HAP-1 (cell line): ENCODE measurements at regions not wholly inside any gene's neighbourhood (a gene's known extent, or its start where the extent isn't known, plus 50 kb on each side); places are given as distances from the start of the nearest gene placed in this dataset.
A peak's percentile ranks its signal among the peaks of the same experiment; 100 is the strongest.

Experiments
- DNase-seq, 2 experiments: peaks; one replicate each; pipeline ENCODE4 v3.0.0-alpha.2; 2016 to 2020; ENCODE audit warnings: low spot score in 2 of 2
- H3K27me3 ChIP-seq: fragments of 250-450 bp; sonication (Bioruptor Pico); 2 replicates; pipeline ENCODE4 v1.5.1; 2020; ENCODE audit warnings: low read depth, mild to moderate bottlenecking, moderate library complexity
- H3K36me3 ChIP-seq: fragments of 250-450 bp; sonication (Bioruptor Pico); replicated peaks from 2 replicates; pipeline ENCODE4 v1.5.1; 2020; ENCODE audit warnings: mild to moderate bottlenecking
- H3K4me1 ChIP-seq: fragments of 250-450 bp; sonication (Bioruptor Pico); 2 replicates; pipeline ENCODE4 v1.5.1; 2020; ENCODE audit warnings: mild to moderate bottlenecking
- H3K4me3 ChIP-seq: fragments of 250-450 bp; sonication (Bioruptor Pico); 2 replicates; pipeline ENCODE4 v1.5.1; 2020; ENCODE audit warnings: mild to moderate bottlenecking, moderate library complexity
- H3K9me3 ChIP-seq: fragments of 250-450 bp; sonication (Bioruptor Pico); 2 replicates; pipeline ENCODE4 v1.5.1; 2020; ENCODE audit warnings: mild to moderate bottlenecking, moderate library complexity
- in situ Hi-C: fragments of 300-500 bp; cut with MboI; formaldehyde crosslinking; loops from 3 replicates; pipeline ENCODE4 v1.14.3; 2020; ENCODE audit warnings: low sequenced_read_pairs, inconsistent platforms, mixed read lengths

DNA sequence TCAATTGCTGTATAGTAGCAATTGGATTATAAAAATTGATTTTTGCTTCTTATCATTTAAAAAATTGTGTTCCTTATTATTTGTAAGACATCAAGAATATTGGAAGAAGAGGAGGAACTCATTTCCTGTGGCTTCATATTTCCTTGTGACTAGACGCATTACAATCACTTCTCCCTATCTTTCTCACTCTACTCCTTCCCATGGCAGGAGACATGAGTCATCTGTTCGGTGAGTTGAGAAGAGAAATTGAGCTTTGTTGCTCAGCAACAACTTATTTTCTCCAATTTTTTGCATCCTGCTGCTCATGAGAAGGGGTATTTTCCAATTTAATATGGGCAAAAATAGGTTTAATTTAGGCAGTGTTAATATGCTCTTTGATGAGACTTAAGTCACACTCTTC lies 1783.9 kb downstream of the SUCLG1 start:
- in situ Hi-C loops, result no loop called here
- no peaks in the 10 kb centered on the region for H3K4me1 ChIP-seq
- H3K36me3 ChIP-seq, result no peaks in the 10 kb centered on the region
- no peaks in the 10 kb centered on the region for H3K9me3 ChIP-seq
- no peak overlapping the region for H3K4me3 ChIP-seq
- no peak for DNase-seq
- H3K27me3 ChIP-seq, result no peaks in the 10 kb centered on the region

DNA sequence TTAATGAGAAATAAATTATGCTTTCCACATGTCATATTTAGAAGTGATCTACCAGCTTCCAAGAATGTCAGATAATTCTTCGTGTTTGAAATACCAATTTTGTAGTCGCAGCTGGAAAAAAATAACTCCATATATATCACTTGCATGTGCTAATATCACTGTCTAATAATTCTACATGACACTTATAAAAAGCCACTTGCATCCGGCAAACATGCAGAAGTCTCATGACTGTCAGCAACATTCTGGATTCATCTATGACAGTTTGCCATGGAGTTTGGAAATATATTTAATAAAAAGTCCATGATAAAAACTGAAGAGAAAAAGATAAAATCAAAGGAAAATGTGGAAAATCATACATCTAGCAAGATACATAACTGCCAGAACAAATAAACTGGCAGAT lies 1784.4 kb downstream of the SUCLG1 start:
- Histone ChIP-seq H3K36me3 (no peaks in the 10 kb centered on the region), H3K9me3 (no peaks in the 10 kb centered on the region), H3K4me1 (no peaks in the 10 kb centered on the region), H3K27me3 (no peaks in the 10 kb centered on the region), H3K4me3 (no peak overlapping the region)
- DNase-seq, result no peak
- in situ Hi-C loops, result no loop called here

DNA sequence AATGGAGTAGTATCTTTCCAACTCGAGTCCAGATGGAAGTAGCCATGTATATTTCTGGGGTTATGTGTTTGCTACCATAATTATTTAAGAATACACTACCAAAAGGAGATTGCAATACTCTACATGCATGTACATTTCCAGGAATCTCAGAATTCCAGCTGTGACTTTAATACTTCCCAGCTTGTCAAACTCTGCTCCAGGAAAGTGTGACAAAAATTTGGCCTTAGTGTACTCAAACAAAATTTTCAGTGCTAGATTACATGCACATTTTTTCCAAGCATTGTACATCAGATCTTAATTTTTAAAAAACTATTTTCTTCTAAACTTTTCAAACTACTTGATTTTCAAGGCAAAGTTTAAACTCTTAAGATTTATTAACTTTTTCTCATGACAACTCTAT lies 1791.6 kb downstream of the SUCLG1 start:
- Histone ChIP-seq H3K36me3 (no peaks in the 10 kb centered on the region), H3K9me3 (no peaks in the 10 kb centered on the region), H3K4me3 (no peak overlapping the region), H3K27me3 (no peaks in the 10 kb centered on the region), H3K4me1 (peaks cover 21% of the 10 kb centered on the region)
- in situ Hi-C loops, result no loop called here
- no peak for DNase-seq

DNA sequence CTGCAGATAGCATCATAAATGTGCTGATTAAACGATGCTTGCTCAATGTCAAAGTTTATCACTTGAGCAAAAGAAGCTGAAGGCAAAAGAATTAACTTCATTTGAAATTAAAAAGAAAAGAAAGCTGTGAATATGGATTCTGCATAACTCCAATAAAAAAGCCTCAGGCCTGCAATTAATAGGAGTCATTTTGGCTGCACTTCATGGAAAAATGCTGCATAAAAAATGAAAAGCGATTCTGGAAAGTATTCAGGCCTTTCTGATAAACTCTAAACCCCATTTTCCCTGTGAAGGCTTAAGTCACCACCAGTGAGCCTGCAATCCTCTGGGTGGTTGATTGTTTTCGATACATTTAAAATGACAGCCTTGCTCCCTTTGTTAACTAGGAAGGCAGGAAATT lies 1793.4 kb downstream of the SUCLG1 start:
- H3K4me1 ChIP-seq, result peaks cover 21% of the 10 kb centered on the region
- DNase-seq, result peak; percentile 9 to 66

GRCh38 chr2:82657106-82657505 lies 1802.0 kb downstream of the SUCLG1 start:
- in situ Hi-C loops, result no loop called here
- H3K36me3 ChIP-seq, result no peaks in the 10 kb centered on the region
- H3K9me3 ChIP-seq, result no peaks in the 10 kb centered on the region
- DNase-seq, result peak; percentile 58 to 64
- no peaks in the 10 kb centered on the region for H3K27me3 ChIP-seq
- H3K4me3 ChIP-seq, result no peak overlapping the region
- H3K4me1 ChIP-seq, result peaks cover 19% of the 10 kb centered on the region

More for the DNA sequence above, 1793.4 kb downstream of the SUCLG1 start:
- in situ Hi-C loops, result no loop called here
- no peaks in the 10 kb centered on the region for H3K36me3 ChIP-seq
- no peak overlapping the region for H3K4me3 ChIP-seq
- H3K9me3 ChIP-seq, result no peaks in the 10 kb centered on the region
- no peaks in the 10 kb centered on the region for H3K27me3 ChIP-seq

GRCh38 chr2:82656420-82656819 lies 1802.7 kb downstream of the SUCLG1 start:
- Histone ChIP-seq H3K4me1 (peaks cover 19% of the 10 kb centered on the region), H3K4me3 (no peak overlapping the region), H3K9me3 (no peaks in the 10 kb centered on the region), H3K27me3 (no peaks in the 10 kb centered on the region), H3K36me3 (no peaks in the 10 kb centered on the region)
- in situ Hi-C loops, result no loop called here
- peak; percentile 21 to 95 for DNase-seq

- no peak overlapping the region for H3K4me3 ChIP-seq
- in situ Hi-C loops, result no loop called here
Observed at GRCh38 chr2:82652117-82652516, 1807.0 kb downstream of the SUCLG1 start.

GRCh38 chr2:82650038-82650437 lies 1809.0 kb downstream of the SUCLG1 start:
- Histone ChIP-seq H3K4me3 (no peak overlapping the region), H3K27me3 (no peaks in the 10 kb centered on the region), H3K4me1 (no peaks in the 10 kb centered on the region), H3K9me3 (no peaks in the 10 kb centered on the region), H3K36me3 (no peaks in the 10 kb centered on the region)
- in situ Hi-C loops, result no loop called here
- no peak for DNase-seq

More at GRCh38 chr2:82652117-82652516, 1807.0 kb downstream of the SUCLG1 start:
- no peak for DNase-seq
- H3K4me1 ChIP-seq, result peaks cover 16% of the 10 kb centered on the region
- H3K9me3 ChIP-seq, result no peaks in the 10 kb centered on the region
- no peaks in the 10 kb centered on the region for H3K36me3 ChIP-seq
- no peaks in the 10 kb centered on the region for H3K27me3 ChIP-seq

DNA sequence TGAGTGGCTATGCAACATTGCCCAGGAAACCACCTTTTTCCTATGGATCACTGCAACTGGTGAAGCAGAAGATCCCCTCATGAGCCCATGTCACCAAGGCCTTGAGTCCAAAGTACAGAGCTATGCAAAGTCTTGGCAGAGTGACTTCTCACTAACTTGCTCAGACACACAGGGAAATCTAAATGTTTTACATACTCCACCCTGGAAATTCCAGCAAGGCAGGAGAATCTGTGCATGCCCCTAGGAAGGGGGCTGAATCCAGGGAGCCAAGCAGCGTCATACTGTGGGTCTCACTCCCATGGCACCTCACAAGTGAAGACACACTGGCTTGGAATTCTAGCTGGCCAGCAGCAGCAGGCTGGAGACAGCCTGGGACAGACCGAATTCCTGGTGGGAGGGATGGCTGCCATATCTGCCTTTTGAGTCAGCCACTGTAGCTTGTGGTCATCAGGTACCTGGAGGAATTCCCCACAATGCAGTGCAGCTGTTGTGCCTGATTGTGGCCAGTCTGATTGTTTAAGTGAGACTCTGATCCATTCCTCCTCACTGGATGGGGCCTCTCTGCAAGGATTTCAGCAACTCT lies 1817.4 kb downstream of the SUCLG1 start:
- Histone ChIP-seq H3K4me1 (peaks cover 9% of the 10 kb centered on the region), H3K4me3 (no peak overlapping the region), H3K27me3 (no peaks in the 10 kb centered on the region), H3K36me3 (no peaks in the 10 kb centered on the region), H3K9me3 (peaks cover 7% of the 10 kb centered on the region; the same call in 1 of the 2 replicates)
- no peak for DNase-seq
- in situ Hi-C loops, result no loop called here

- peak; percentile 75 to 93 for DNase-seq
- in situ Hi-C loops, result no loop called here
- H3K4me1 ChIP-seq, result peaks cover 14% of the 10 kb centered on the region
- H3K27me3 ChIP-seq, result no peaks in the 10 kb centered on the region
- no peak overlapping the region for H3K4me3 ChIP-seq
- no peaks in the 10 kb centered on the region for H3K36me3 ChIP-seq
- H3K9me3 ChIP-seq, result peaks cover 7% of the 10 kb centered on the region; the same call in 1 of the 2 replicates
Observed at GRCh38 chr2:82636402-82637020, 1822.6 kb downstream of the SUCLG1 start.

GRCh38 chr2:82599021-82599420 lies 1860.1 kb downstream of the SUCLG1 start:
- in situ Hi-C loops, result no loop called here
- H3K27me3 ChIP-seq, result no peaks in the 10 kb centered on the region
- DNase-seq, result no peak

GRCh38 chr2:82596581-82596980 lies 1862.5 kb downstream of the SUCLG1 start:
- H3K27me3 ChIP-seq, result no peaks in the 10 kb centered on the region
- H3K4me1 ChIP-seq, result no peaks in the 10 kb centered on the region
- in situ Hi-C loops, result no loop called here
- H3K4me3 ChIP-seq, result no peak overlapping the region
- no peaks in the 10 kb centered on the region for H3K36me3 ChIP-seq
- H3K9me3 ChIP-seq, result no peaks in the 10 kb centered on the region
- peak in 1 of 2 experiments; percentile 70 for DNase-seq

More at GRCh38 chr2:82599021-82599420, 1860.1 kb downstream of the SUCLG1 start:
- no peaks in the 10 kb centered on the region for H3K4me1 ChIP-seq
- H3K36me3 ChIP-seq, result no peaks in the 10 kb centered on the region
- no peaks in the 10 kb centered on the region for H3K9me3 ChIP-seq
- H3K4me3 ChIP-seq, result no peak overlapping the region

DNA sequence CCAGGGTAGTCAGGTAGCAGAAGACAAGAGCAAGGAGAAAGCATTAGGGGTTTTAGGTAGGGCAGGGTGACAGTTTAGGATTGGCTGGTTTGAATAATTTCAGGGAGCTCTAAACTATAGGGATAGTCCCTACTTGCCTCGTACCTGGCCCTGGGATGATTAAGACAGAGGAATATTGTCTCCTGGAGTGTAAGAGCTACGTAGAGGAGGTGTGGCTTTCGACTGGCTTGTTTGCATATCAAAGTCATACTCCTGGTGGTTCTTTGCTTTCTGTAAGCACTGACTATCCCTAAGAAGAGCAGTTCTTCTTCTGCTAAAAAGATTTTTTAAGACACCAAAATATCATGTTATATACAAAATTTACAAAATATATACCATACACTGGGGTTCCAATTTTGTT lies 1867.4 kb downstream of the SUCLG1 start:
- no peak for DNase-seq
- no peaks in the 10 kb centered on the region for H3K36me3 ChIP-seq
- H3K4me1 ChIP-seq, result no peaks in the 10 kb centered on the region
- no peaks in the 10 kb centered on the region for H3K9me3 ChIP-seq
- no peaks in the 10 kb centered on the region; the same call in 1 of the 2 replicates for H3K27me3 ChIP-seq
- no peak overlapping the region for H3K4me3 ChIP-seq
- in situ Hi-C loops, result no loop called here

GRCh38 chr2:82576656-82577055 lies 1882.4 kb downstream of the SUCLG1 start:
- DNase-seq, result no peak
- Histone ChIP-seq H3K4me1 (peaks cover 2% of the 10 kb centered on the region; the same call in 1 of the 2 replicates), H3K4me3 (no peak overlapping the region), H3K9me3 (no peaks in the 10 kb centered on the region; the same call in 1 of the 2 replicates), H3K27me3 (no peaks in the 10 kb centered on the region), H3K36me3 (no peaks in the 10 kb centered on the region)
- in situ Hi-C loops, result no loop called here
